OCI-LY1 (cell line): ENCODE measurements at regions not wholly inside any gene's neighbourhood (a gene's known extent, or its start where the extent isn't known, plus 50 kb on each side); places are given as distances from the start of the nearest gene placed in this dataset.

Source experiments
- CTCF ChIP-seq: fragments of 200-600 bp; sonication (generic), shearing (Covaris generic); IDR thresholded peaks from 2 replicates; pipeline ENCODE4 v1.5.1; 2017; ENCODE audit warnings: mild to moderate bottlenecking, antibody characterized with exemption, low read length, moderate library complexity, mixed read lengths
- EZH2 ChIP-seq: fragments of 200-600 bp; sonication (generic), shearing (Covaris generic); IDR thresholded peaks from 2 replicates; pipeline ENCODE4 v1.8.0; 2017; ENCODE audit warnings: borderline replicate concordance, mixed run types, mild to moderate bottlenecking, antibody characterized with exemption, low read length, moderate library complexity, mixed read lengths

GRCh38 chr10:84683550-84683949 lies 355.2 kb downstream of the CCSER2 start:
- no peak for TF ChIP-seq CTCF
- TF ChIP-seq EZH2: no peak
